ENCODE measurements at regions not wholly inside any gene's neighbourhood (a gene's known extent, or its start where the extent isn't known, plus 50 kb on each side); places are given as distances from the start of the nearest gene placed in this dataset.

DNA sequence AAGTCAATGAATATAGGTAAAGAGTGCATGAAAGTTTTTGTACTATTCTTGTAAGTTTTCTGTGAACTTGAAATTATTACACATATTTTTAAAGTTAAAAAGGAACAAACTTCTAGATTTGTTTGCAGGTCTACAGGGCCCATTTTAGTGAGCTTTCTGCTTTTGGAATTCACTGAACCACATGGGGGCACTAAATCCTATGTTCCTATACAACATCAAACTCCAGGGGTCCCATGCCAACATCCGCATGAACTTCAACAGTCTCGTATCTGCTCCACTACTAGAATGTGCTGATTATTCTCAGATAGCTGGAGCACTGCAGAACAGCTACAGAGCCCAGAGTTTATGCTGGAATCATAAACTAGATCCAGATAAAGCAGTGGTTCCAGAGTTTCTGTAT is 347.9 kb upstream of the SPTLC3 start:
- TF ChIP-seq, protein P1, sequence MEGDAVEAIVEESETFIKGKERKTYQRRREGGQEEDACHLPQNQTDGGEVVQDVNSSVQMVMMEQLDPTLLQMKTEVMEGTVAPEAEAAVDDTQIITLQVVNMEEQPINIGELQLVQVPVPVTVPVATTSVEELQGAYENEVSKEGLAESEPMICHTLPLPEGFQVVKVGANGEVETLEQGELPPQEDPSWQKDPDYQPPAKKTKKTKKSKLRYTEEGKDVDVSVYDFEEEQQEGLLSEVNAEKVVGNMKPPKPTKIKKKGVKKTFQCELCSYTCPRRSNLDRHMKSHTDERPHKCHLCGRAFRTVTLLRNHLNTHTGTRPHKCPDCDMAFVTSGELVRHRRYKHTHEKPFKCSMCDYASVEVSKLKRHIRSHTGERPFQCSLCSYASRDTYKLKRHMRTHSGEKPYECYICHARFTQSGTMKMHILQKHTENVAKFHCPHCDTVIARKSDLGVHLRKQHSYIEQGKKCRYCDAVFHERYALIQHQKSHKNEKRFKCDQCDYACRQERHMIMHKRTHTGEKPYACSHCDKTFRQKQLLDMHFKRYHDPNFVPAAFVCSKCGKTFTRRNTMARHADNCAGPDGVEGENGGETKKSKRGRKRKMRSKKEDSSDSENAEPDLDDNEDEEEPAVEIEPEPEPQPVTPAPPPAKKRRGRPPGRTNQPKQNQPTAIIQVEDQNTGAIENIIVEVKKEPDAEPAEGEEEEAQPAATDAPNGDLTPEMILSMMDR (IDR thresholded peaks at IDR 0.05; ENCODE audit: low read length): peak; percentile 46
- TF ChIP-seq EZH2 (IDR thresholded peaks at IDR 0.05; ENCODE audit: borderline replicate concordance, low read length): no peak
